ENCODE measurements at regions not wholly inside any gene's neighbourhood (a gene's known extent, or its start where the extent isn't known, plus 50 kb on each side); places are given as distances from the start of the nearest gene placed in this dataset.

DNA sequence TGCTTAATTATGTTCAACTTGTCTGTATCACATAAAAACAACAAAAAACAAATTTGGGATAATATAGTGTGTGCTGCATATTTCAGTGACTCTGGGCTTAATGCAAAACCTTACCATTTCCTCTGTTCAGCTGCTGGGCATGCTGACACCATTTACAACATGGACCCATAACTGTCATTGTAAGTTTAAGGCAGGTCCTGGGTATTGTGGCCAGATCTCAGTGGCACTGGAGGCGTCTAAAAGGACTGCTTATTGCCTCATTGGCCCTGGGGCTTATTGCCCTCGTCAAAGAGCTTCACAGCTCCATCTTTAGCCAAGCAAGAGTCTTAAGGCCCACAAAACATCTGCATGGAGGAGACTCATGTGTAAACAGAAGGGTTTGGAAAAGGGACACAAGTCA lies 390.2 kb downstream of the NR2F2 start:
- DNase-seq (ENCODE audit: low spot score) = no peak
- in situ Hi-C loops (cut with MboI; ENCODE audit: low sequenced_read_pairs, unreplicated experiment) = no loop called here
- TF ChIP-seq, protein P1, sequence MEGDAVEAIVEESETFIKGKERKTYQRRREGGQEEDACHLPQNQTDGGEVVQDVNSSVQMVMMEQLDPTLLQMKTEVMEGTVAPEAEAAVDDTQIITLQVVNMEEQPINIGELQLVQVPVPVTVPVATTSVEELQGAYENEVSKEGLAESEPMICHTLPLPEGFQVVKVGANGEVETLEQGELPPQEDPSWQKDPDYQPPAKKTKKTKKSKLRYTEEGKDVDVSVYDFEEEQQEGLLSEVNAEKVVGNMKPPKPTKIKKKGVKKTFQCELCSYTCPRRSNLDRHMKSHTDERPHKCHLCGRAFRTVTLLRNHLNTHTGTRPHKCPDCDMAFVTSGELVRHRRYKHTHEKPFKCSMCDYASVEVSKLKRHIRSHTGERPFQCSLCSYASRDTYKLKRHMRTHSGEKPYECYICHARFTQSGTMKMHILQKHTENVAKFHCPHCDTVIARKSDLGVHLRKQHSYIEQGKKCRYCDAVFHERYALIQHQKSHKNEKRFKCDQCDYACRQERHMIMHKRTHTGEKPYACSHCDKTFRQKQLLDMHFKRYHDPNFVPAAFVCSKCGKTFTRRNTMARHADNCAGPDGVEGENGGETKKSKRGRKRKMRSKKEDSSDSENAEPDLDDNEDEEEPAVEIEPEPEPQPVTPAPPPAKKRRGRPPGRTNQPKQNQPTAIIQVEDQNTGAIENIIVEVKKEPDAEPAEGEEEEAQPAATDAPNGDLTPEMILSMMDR (IDR thresholded peaks at IDR 0.05; ENCODE audit: borderline replicate concordance, control extremely low read depth, extremely low read depth, insufficient read depth, missing control alignments) = no peak

DNA sequence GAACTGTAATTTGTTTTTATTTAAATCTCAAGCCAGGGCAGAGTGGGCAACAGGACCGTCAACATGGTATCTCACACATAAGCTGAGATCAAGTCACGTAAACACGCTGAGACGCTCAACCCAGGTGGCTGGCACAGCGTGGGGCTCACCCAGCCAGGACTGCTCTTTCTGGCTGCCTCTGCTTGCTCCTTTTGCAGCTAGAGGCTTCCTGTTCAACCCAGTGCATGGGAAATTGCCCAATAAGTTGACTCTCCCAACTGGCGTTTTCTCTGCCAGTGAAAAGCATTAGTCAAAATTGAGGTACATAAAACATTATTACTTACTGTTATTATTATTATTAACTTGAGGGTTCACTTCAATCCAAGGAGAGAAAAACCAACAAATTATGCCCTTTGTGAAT lies 398.1 kb downstream of the NR2F2 start:
- TF ChIP-seq, protein P1 (IDR thresholded peaks at IDR 0.05; ENCODE audit: borderline replicate concordance, control extremely low read depth, extremely low read depth, insufficient read depth, missing control alignments) = no peak
- in situ Hi-C loops (cut with MboI; ENCODE audit: low sequenced_read_pairs, unreplicated experiment) = no loop called here
- no peak for DNase-seq (ENCODE audit: low spot score)

DNA sequence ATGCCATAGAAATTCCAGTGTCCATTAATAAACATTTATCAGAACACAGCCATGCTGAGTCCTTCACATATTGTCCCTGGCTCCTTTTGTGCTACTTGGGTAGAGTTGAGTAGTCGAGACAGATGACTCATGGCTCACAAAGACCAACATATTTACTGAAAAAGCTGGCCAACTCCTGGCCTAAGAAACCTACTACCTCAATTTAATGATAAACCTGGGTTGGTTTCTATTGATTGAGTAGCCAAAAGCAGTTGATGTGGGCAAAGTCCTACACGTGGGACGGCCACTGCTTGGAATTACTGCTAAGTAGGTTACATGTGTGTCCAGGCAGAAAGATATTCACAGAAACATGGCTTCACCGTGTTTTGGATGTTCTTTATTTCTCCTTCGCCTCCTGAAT lies 402.2 kb downstream of the NR2F2 start:
- no peak for DNase-seq (ENCODE audit: low spot score)
- in situ Hi-C loops (cut with MboI; ENCODE audit: low sequenced_read_pairs, unreplicated experiment) = no loop called here
- TF ChIP-seq, protein P1 (IDR thresholded peaks at IDR 0.05; ENCODE audit: borderline replicate concordance, control extremely low read depth, extremely low read depth, insufficient read depth, missing control alignments) = no peak

DNA sequence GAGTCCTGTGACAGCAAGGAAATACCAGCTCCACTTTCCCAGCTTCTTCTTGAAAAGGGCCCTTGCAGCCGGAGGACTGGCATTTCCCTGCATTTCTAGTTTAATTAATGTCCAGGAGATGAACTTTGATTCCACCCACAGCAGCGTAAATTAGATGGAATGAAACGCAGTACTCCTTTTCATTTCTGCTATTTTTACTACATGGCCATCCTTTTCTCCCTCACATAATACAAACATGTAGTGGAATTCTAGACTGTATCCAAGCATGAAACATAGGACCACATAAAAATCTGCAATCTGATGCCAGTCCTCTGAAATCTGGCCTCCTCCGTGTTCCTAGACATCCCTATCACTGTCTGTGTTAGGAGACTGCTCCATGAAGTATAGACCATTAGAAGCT lies 403.2 kb downstream of the NR2F2 start:
- in situ Hi-C loops (cut with MboI; ENCODE audit: low sequenced_read_pairs, unreplicated experiment) = no loop called here
- TF ChIP-seq, protein P1 (IDR thresholded peaks at IDR 0.05; ENCODE audit: borderline replicate concordance, control extremely low read depth, extremely low read depth, insufficient read depth, missing control alignments) = no peak
- DNase-seq (ENCODE audit: low spot score) = no peak

DNA sequence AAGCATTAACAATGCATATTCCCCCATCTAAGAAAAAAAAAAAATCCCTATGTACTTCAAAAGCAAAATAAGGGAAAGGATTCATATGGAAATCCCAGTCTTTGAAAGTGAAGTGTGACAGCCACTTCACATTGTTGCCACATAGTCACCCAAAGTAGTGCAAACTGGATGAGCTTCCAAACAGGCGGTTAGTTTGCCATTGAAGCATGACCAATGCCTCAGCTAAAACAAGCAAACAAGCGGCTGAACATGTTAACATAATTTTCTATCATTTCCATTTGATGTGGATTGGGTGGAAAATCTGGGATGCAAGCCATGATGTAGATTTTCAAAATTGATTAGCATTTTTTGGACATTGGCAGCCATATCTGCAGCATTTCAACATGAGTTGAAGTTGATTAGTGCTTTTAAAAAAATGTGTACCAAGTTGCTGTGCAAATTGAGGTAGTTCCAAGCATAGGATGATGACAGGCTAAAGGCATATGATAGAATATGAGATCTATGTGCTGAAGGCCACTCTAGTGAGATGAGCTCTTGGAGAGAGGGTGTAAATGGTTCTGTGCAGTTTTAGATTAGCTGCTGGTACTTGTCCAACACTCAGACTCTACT lies 405.2 kb downstream of the NR2F2 start:
- in situ Hi-C loops (cut with MboI; ENCODE audit: low sequenced_read_pairs, unreplicated experiment) = no loop called here
- TF ChIP-seq, protein P1 (IDR thresholded peaks at IDR 0.05; ENCODE audit: borderline replicate concordance, control extremely low read depth, extremely low read depth, insufficient read depth, missing control alignments) = no peak
- DNase-seq (ENCODE audit: low spot score) = no peak

DNA sequence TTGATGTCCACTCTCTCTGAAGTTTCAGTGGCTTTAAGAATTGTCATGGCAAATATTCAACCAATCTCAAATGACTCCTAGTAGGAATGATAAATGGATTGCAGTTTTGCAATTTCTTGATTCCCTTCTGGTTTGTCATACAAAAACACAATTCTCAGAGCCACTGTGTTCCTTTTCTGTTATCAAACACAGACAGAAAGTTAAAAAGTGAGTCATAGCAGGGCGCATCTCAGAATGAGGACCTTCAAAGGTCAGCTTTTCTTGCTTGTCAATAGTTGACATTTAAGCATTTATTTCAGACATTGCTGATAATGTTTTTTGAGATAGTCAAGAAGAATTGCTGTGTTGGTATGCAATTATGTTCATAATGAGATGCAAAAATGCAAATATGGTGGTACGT lies 405.9 kb downstream of the NR2F2 start:
- TF ChIP-seq, protein P1 (IDR thresholded peaks at IDR 0.05; ENCODE audit: borderline replicate concordance, control extremely low read depth, extremely low read depth, insufficient read depth, missing control alignments) = no peak
- no peak for DNase-seq (ENCODE audit: low spot score)
- in situ Hi-C loops (cut with MboI; ENCODE audit: low sequenced_read_pairs, unreplicated experiment) = no loop called here

Data from GM13976 (cell line).